ENCODE measurements at regions not wholly inside any gene's neighbourhood (a gene's known extent, or its start where the extent isn't known, plus 50 kb on each side); places are given as distances from the start of the nearest gene placed in this dataset.

- no peak overlapping the region for H2BK15ac ChIP-seq (ENCODE audit: low read depth, poor library complexity, severe bottlenecking)
- no peak for DNase-seq
Observed at GRCh38 chr5:167393358-167393757, 898.1 kb upstream of the WWC1 start.

GRCh38 chr5:167402671-167403070 is 888.8 kb upstream of the WWC1 start:
- no peak overlapping the region for H3K23ac ChIP-seq (ENCODE audit: low read length in 2 of 2)
- H3K79me1 ChIP-seq (replicated peaks; ENCODE audit: low read length, poor library complexity, severe bottlenecking), result no peaks in the 10 kb centered on the region
- H2BK15ac ChIP-seq (ENCODE audit: low read depth, poor library complexity, severe bottlenecking), result no peak overlapping the region
- no peak overlapping the region for H2AFZ ChIP-seq (ENCODE audit: low read depth, low read length)
- no peak overlapping the region for H2BK120ac ChIP-seq (ENCODE audit: low read depth, low read length)
- H3K36me3 ChIP-seq (ENCODE audit: control insufficient read depth in 1 of 2, insufficient read depth in 2 of 2, low read depth in 1 of 2, low read length in 2 of 2), result no peaks in the 10 kb centered on the region
- H3K9me3 ChIP-seq (ENCODE audit: control insufficient read depth, low read length), result peaks cover 3% of the 10 kb centered on the region
- H2AK5ac ChIP-seq (ENCODE audit: low read length, severe bottlenecking), result no peak overlapping the region
- no peak overlapping the region for H2BK5ac ChIP-seq (ENCODE audit: low read depth, low read length, poor library complexity, severe bottlenecking)
- no peak overlapping the region for H3K14ac ChIP-seq (ENCODE audit: low read length in 2 of 2)
- H4K91ac ChIP-seq (ENCODE audit: low read length), result no peak overlapping the region
- H4K8ac ChIP-seq (ENCODE audit: low read length), result no peak overlapping the region
- H3K27ac ChIP-seq (ENCODE audit: low read length, poor library complexity, severe bottlenecking), result no peak overlapping the region
- no peak overlapping the region for H3K4ac ChIP-seq (ENCODE audit: low read depth in 1 of 2, low read length in 2 of 2)
- WGBS, result 97% methylated on average over 2 of the region's 2 CpGs
- no peak overlapping the region for H3K4me3 ChIP-seq (ENCODE audit: insufficient read depth in 1 of 2, low read depth in 1 of 2, low read length in 2 of 2)
- H3K4me1 ChIP-seq (ENCODE audit: control insufficient read depth, insufficient read depth, low read depth, low read length), result no peaks in the 10 kb centered on the region
- no peak overlapping the region for H3K9ac ChIP-seq (ENCODE audit: low read length)
- H3K18ac ChIP-seq (ENCODE audit: low read depth in 1 of 2, low read length in 2 of 2), result no peak overlapping the region
- H2BK12ac ChIP-seq (ENCODE audit: low read length in 2 of 2), result no peak overlapping the region
- DNase-seq, result no peak
- H3K27me3 ChIP-seq (ENCODE audit: control insufficient read depth in 1 of 2, insufficient read depth in 1 of 2, low read length in 2 of 2), result no peaks in the 10 kb centered on the region
- H3K4me2 ChIP-seq (ENCODE audit: low read length, poor library complexity, severe bottlenecking), result no peak overlapping the region

More at GRCh38 chr5:167393358-167393757, 898.1 kb upstream of the WWC1 start:
- H3K23ac ChIP-seq (ENCODE audit: low read length in 2 of 2), result no peak overlapping the region
- H3K4me3 ChIP-seq (ENCODE audit: insufficient read depth in 1 of 2, low read depth in 1 of 2, low read length in 2 of 2), result no peak overlapping the region
- no peak overlapping the region for H2BK12ac ChIP-seq (ENCODE audit: low read length in 2 of 2)
- H3K4me2 ChIP-seq (ENCODE audit: low read length, poor library complexity, severe bottlenecking), result no peak overlapping the region
- no peak overlapping the region for H3K9ac ChIP-seq (ENCODE audit: low read length)
- no peak overlapping the region for H2BK120ac ChIP-seq (ENCODE audit: low read depth, low read length)
- no peaks in the 10 kb centered on the region for H3K79me1 ChIP-seq (replicated peaks; ENCODE audit: low read length, poor library complexity, severe bottlenecking)
- H4K91ac ChIP-seq (ENCODE audit: low read length), result no peak overlapping the region
- no peak overlapping the region for H2AK5ac ChIP-seq (ENCODE audit: low read length, severe bottlenecking)
- no peak overlapping the region for H3K14ac ChIP-seq (ENCODE audit: low read length in 2 of 2)
- H4K8ac ChIP-seq (ENCODE audit: low read length), result no peak overlapping the region
- no peaks in the 10 kb centered on the region for H3K27me3 ChIP-seq (ENCODE audit: control insufficient read depth in 1 of 2, insufficient read depth in 1 of 2, low read length in 2 of 2)
- H3K4me1 ChIP-seq (ENCODE audit: control insufficient read depth, insufficient read depth, low read depth, low read length), result no peaks in the 10 kb centered on the region
- no peak overlapping the region for H2BK5ac ChIP-seq (ENCODE audit: low read depth, low read length, poor library complexity, severe bottlenecking)
- no peak overlapping the region for H3K18ac ChIP-seq (ENCODE audit: low read depth in 1 of 2, low read length in 2 of 2)
- H3K36me3 ChIP-seq (ENCODE audit: control insufficient read depth in 1 of 2, insufficient read depth in 2 of 2, low read depth in 1 of 2, low read length in 2 of 2), result no peaks in the 10 kb centered on the region
- no peak overlapping the region for H2AFZ ChIP-seq (ENCODE audit: low read depth, low read length)
- H3K9me3 ChIP-seq (ENCODE audit: control insufficient read depth, low read length), result peaks cover 6% of the 10 kb centered on the region
- H3K4ac ChIP-seq (ENCODE audit: low read depth in 1 of 2, low read length in 2 of 2), result no peak overlapping the region
- no peak overlapping the region for H3K27ac ChIP-seq (ENCODE audit: low read length, poor library complexity, severe bottlenecking)

- no peak overlapping the region for H3K27ac ChIP-seq (ENCODE audit: low read length, poor library complexity, severe bottlenecking)
Observed at GRCh38 chr5:167406513-167406912, 884.9 kb upstream of the WWC1 start.

GRCh38 chr5:167412556-167412955 is 878.9 kb upstream of the WWC1 start:
- Histone ChIP-seq H3K9ac (ENCODE audit: low read length) (no peak overlapping the region), H3K4me1 (ENCODE audit: control insufficient read depth, insufficient read depth, low read depth, low read length) (no peaks in the 10 kb centered on the region), H2BK5ac (ENCODE audit: low read depth, low read length, poor library complexity, severe bottlenecking) (no peak overlapping the region), H3K27ac (ENCODE audit: low read length, poor library complexity, severe bottlenecking) (no peak overlapping the region), H2AFZ (ENCODE audit: low read depth, low read length) (no peak overlapping the region), H3K4me2 (ENCODE audit: low read length, poor library complexity, severe bottlenecking) (no peak overlapping the region), H4K8ac (ENCODE audit: low read length) (no peak overlapping the region), H3K9me3 (ENCODE audit: control insufficient read depth, low read length) (no peaks in the 10 kb centered on the region), H2BK12ac (ENCODE audit: low read length in 2 of 2) (no peak overlapping the region), H4K91ac (ENCODE audit: low read length) (no peak overlapping the region), H3K4ac (ENCODE audit: low read depth in 1 of 2, low read length in 2 of 2) (no peak overlapping the region), H3K36me3 (ENCODE audit: control insufficient read depth in 1 of 2, insufficient read depth in 2 of 2, low read depth in 1 of 2, low read length in 2 of 2) (no peaks in the 10 kb centered on the region), H3K79me1 (replicated peaks; ENCODE audit: low read length, poor library complexity, severe bottlenecking) (no peaks in the 10 kb centered on the region), H3K23ac (ENCODE audit: low read length in 2 of 2) (no peak overlapping the region), H3K27me3 (ENCODE audit: control insufficient read depth in 1 of 2, insufficient read depth in 1 of 2, low read length in 2 of 2) (peaks cover 0 to 9% of the 10 kb centered on the region in 2 experiments), H3K4me3 (ENCODE audit: insufficient read depth in 1 of 2, low read depth in 1 of 2, low read length in 2 of 2) (no peak overlapping the region), H2AK5ac (ENCODE audit: low read length, severe bottlenecking) (no peak overlapping the region), H3K14ac (ENCODE audit: low read length in 2 of 2) (no peak overlapping the region), H2BK120ac (ENCODE audit: low read depth, low read length) (no peak overlapping the region), H3K18ac (ENCODE audit: low read depth in 1 of 2, low read length in 2 of 2) (no peak overlapping the region), H2BK15ac (ENCODE audit: low read depth, poor library complexity, severe bottlenecking) (no peak overlapping the region)
- WGBS, result 100% methylated on average over 1 of the region's 1 CpG
- no peak for DNase-seq

More at GRCh38 chr5:167406513-167406912, 884.9 kb upstream of the WWC1 start:
- Histone ChIP-seq H2AFZ (ENCODE audit: low read depth, low read length) (no peak overlapping the region), H2BK12ac (ENCODE audit: low read length in 2 of 2) (no peak overlapping the region), H2BK15ac (ENCODE audit: low read depth, poor library complexity, severe bottlenecking) (no peak overlapping the region), H3K4ac (ENCODE audit: low read depth in 1 of 2, low read length in 2 of 2) (no peak overlapping the region), H3K4me2 (ENCODE audit: low read length, poor library complexity, severe bottlenecking) (no peak overlapping the region), H3K27me3 (ENCODE audit: control insufficient read depth in 1 of 2, insufficient read depth in 1 of 2, low read length in 2 of 2) (no peaks in the 10 kb centered on the region), H4K8ac (ENCODE audit: low read length) (no peak overlapping the region), H3K36me3 (ENCODE audit: control insufficient read depth in 1 of 2, insufficient read depth in 2 of 2, low read depth in 1 of 2, low read length in 2 of 2) (no peaks in the 10 kb centered on the region), H3K9ac (ENCODE audit: low read length) (no peak overlapping the region), H3K23ac (ENCODE audit: low read length in 2 of 2) (no peak overlapping the region), H3K14ac (ENCODE audit: low read length in 2 of 2) (no peak overlapping the region), H2BK5ac (ENCODE audit: low read depth, low read length, poor library complexity, severe bottlenecking) (no peak overlapping the region), H2BK120ac (ENCODE audit: low read depth, low read length) (no peak overlapping the region), H3K9me3 (ENCODE audit: control insufficient read depth, low read length) (no peaks in the 10 kb centered on the region), H2AK5ac (ENCODE audit: low read length, severe bottlenecking) (no peak overlapping the region), H3K79me1 (replicated peaks; ENCODE audit: low read length, poor library complexity, severe bottlenecking) (no peaks in the 10 kb centered on the region), H3K18ac (ENCODE audit: low read depth in 1 of 2, low read length in 2 of 2) (no peak overlapping the region), H4K91ac (ENCODE audit: low read length) (no peak overlapping the region), H3K4me3 (ENCODE audit: insufficient read depth in 1 of 2, low read depth in 1 of 2, low read length in 2 of 2) (no peak overlapping the region), H3K4me1 (ENCODE audit: control insufficient read depth, insufficient read depth, low read depth, low read length) (no peaks in the 10 kb centered on the region)
- DNase-seq, result no peak
